Stimulated activated memory B cell treated with anti-CD40 and anti-IgM and Interleukin-4, amounts not matched to agents 10 μg/mL and 1 μg/mL and 100 μg/mL, for 72 hours (primary cell): ENCODE measurements at regions not wholly inside any gene's neighbourhood (a gene's known extent, or its start where the extent isn't known, plus 50 kb on each side); places are given as distances from the start of the nearest gene placed in this dataset.

ENCODE experiments used
- ATAC-seq: fragments of 150-1000 bp; cut with Tn5 transposase; 2 replicates; pipeline ENCODE4 v1.10.0; 2021
- H3K27ac Mint-ChIP-seq: one replicate; pipeline ENCODE4 v1.8.0; 2022; ENCODE audit warnings: mild to moderate bottlenecking, mixed read lengths
- H3K27me3 Mint-ChIP-seq: one replicate; pipeline ENCODE4 v1.8.0; 2022; ENCODE audit warnings: mixed read lengths
- H3K36me3 Mint-ChIP-seq: one replicate; pipeline ENCODE4 v1.8.0; 2022; ENCODE audit warnings: mixed read lengths
- H3K4me1 Mint-ChIP-seq: one replicate; pipeline ENCODE4 v1.8.0; 2022; ENCODE audit warnings: mixed read lengths
- H3K4me3 Mint-ChIP-seq: one replicate; pipeline ENCODE4 v1.8.0; 2022; ENCODE audit warnings: mild to moderate bottlenecking, moderate library complexity, mixed read lengths
- H3K9me3 Mint-ChIP-seq: one replicate; pipeline ENCODE4 v1.8.0; 2022; ENCODE audit warnings: mixed read lengths

DNA sequence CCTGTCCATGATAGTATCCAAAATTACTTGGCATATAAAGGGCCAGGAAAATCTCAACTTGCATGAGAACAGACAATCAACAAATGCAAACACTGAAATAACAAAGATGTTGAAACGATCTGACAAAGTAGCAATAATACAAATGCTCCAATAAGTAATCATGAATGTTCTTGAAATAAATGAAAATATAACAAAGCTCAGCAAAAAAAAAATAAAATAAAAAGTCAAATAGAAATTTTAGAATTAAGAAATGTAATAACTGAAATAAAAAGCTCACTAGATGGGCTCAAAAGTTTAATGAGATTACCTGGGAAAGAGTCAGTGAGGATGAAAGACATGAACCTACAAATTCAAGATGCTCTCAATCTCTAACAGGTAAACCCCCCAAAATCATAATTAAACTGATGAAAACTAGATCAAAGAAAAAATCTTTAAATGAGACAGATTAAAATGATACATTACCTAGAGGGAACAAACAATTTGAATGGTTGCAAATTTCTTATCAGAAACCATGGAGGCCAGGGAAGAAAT lies 319.0 kb upstream of the IRX3 start:
- Mint-ChIP-seq H3K4me1 (no peaks in the 10 kb centered on the region), H3K27ac (no peak overlapping the region), H3K4me3 (no peak overlapping the region)

DNA sequence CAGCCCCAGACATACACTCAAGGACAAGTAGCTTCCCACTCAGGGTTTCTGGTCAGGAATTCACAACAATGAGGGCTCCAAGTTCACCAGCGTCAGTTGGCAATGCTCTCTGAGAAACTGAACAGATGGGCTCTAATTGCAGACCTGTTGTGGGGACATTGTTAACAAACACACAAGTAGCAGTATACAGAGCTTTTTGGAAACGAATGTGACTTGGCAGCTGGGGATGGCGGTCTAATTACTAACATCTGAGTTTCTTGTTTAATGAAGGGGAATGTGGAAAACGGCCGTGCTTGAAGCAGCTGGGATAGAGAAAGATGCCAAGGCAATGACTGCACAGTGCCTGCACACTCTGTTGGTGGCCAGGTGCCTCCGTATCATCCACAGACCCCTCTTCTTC lies 316.1 kb upstream of the IRX3 start:
- Mint-ChIP-seq H3K9me3 (peaks cover 14% of the 10 kb centered on the region), H3K4me3 (no peak overlapping the region), H3K36me3 (no peaks in the 10 kb centered on the region), H3K27ac (no peak overlapping the region), H3K4me1 (no peaks in the 10 kb centered on the region), H3K27me3 (no peaks in the 10 kb centered on the region)
- ATAC-seq = no peak

More for the DNA sequence above, 319.0 kb upstream of the IRX3 start:
- H3K27me3 Mint-ChIP-seq = no peaks in the 10 kb centered on the region
- ATAC-seq = no peak
- H3K36me3 Mint-ChIP-seq = no peaks in the 10 kb centered on the region
- H3K9me3 Mint-ChIP-seq = peaks cover 11% of the 10 kb centered on the region

DNA sequence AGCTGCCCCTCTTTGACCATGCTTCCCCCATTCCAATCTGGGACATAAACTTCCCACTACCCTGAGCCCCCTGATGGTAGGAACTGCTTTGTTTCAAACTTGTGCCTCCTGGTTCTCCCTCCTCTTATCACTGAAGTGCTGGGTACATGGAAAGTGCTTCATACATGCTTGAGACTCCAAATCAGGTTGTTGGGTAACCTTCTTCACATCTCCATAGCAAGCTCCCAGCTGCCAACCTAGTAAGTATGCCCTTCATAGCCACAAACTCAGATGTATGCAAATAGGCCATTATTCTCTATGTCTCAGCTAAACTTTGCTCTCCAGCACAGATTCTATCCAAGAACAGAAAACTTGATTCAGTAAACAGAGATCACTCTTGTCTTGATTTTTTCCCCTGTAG lies 310.6 kb upstream of the IRX3 start:
- Mint-ChIP-seq H3K27ac (no peak overlapping the region), H3K27me3 (peaks cover 14% of the 10 kb centered on the region)

DNA sequence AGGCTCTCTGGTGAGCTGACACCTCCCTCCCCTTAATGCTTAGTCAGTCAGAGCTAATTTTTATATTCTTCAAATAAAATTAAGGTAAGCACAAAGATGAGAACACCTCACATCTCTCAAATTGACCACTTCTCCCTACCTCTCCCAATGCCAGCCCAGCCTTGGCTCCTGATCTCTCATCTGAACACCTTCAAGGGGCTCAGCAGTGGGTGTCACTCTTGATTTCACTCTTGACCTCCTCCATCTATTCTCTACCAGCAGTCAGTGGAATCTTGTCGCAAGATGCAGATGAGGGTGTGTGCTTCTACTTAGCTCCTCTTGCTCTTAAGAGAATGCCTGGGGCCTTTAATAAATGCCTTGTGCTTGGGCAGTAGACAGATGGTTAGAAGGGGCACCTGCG lies 309.0 kb upstream of the IRX3 start:
- no peaks in the 10 kb centered on the region for H3K4me1 Mint-ChIP-seq
- H3K36me3 Mint-ChIP-seq = no peaks in the 10 kb centered on the region
- ATAC-seq = no peak
- no peak overlapping the region for H3K27ac Mint-ChIP-seq
- peaks cover 6% of the 10 kb centered on the region for H3K9me3 Mint-ChIP-seq
- H3K27me3 Mint-ChIP-seq = peaks cover 14% of the 10 kb centered on the region
- no peak overlapping the region for H3K4me3 Mint-ChIP-seq

More for the DNA sequence above, 310.6 kb upstream of the IRX3 start:
- H3K4me1 Mint-ChIP-seq = no peaks in the 10 kb centered on the region
- H3K36me3 Mint-ChIP-seq = no peaks in the 10 kb centered on the region
- ATAC-seq = no peak
- H3K4me3 Mint-ChIP-seq = no peak overlapping the region
- H3K9me3 Mint-ChIP-seq = peaks cover 6% of the 10 kb centered on the region

DNA sequence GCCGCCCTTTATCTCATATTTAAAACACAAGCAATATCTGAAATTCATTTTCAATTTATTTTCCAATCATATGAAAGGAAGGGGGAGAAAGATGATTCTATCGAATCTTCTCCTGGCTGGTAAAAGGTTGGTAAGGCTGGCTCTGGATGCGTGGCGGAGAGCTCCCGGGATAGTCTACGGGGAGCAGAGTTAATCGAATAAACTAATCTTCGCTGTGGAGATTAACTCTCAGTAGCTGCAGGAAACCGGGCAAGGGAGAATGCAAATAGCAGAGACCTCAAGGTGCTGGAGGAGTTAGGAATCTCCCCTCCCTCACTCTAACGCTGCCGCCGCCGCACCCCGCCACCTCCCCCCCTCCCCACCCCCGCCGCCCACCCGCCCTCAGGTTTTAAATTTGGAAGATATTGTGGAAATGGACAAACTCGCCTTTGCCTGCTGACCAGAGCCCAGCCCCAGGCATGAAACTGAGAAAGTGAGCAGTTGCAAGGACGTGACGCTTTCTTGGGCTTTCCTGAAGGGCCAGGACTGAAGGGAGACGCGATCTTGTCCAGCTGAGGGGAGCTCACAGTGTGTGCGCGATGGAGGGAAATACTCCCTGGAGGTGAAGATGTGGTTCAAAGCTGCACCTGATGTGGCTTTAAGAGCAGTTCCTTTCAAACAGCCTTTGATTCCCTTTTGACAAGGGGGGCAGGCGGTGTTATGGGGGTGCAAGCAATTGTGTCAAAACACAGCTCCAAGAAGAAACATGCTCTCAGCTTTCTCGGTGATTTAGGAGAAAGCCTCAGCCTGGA lies 308.2 kb upstream of the IRX3 start:
- H3K27ac Mint-ChIP-seq = no peak overlapping the region
- H3K36me3 Mint-ChIP-seq = no peaks in the 10 kb centered on the region
- no peak for ATAC-seq
- H3K4me1 Mint-ChIP-seq = no peaks in the 10 kb centered on the region
- peaks cover 3% of the 10 kb centered on the region for H3K9me3 Mint-ChIP-seq
- peaks cover 14% of the 10 kb centered on the region for H3K27me3 Mint-ChIP-seq
- no peak overlapping the region for H3K4me3 Mint-ChIP-seq

DNA sequence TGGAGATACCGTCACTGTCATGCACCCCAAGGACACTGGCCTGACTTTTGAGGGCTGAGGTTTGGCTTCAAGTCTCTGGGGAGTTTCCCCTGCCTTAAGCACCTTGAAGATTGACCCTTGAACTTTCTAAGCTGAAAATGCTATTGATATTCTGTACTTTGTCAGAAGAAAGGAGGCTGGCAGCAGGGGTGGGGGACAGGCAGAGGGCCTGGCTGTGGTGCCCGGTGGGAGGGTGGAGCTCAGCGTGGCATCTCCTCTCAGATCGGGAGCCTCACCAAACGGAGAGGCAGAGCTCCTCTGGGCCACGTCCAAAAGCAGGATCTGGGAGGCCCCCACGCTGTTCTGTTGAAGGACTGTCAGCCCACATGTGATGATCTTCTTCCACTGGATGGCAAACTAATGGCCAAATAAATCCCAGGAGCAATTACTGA lies 305.2 kb upstream of the IRX3 start:
- H3K9me3 Mint-ChIP-seq = peaks cover 13% of the 10 kb centered on the region
- no peaks in the 10 kb centered on the region for H3K36me3 Mint-ChIP-seq
- no peak overlapping the region for H3K27ac Mint-ChIP-seq
- no peak overlapping the region for H3K4me3 Mint-ChIP-seq
- no peak for ATAC-seq
- H3K4me1 Mint-ChIP-seq = no peaks in the 10 kb centered on the region
- peaks cover 14% of the 10 kb centered on the region for H3K27me3 Mint-ChIP-seq

DNA sequence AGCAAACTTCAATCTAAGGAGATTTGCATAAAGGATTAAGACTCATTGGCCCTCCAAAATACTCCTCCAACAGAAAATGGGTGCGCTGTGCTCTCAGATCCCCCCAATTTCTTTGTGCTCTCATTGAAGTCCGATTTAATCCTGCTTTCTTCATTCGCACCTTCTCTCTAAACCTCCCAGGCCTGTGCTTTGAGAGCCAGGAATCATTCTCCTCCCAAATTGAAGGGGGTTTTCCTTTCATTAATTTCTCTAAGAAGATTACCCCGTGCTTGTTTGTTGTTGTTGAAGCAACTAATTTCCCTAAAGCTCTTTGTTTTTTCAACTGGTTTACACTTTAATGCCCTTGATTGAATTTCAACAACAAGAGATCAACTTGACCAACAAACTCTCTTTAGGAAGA lies 304.2 kb upstream of the IRX3 start:
- peaks cover 13% of the 10 kb centered on the region for H3K9me3 Mint-ChIP-seq
- ATAC-seq = no peak
- H3K27me3 Mint-ChIP-seq = peaks cover 7% of the 10 kb centered on the region

DNA sequence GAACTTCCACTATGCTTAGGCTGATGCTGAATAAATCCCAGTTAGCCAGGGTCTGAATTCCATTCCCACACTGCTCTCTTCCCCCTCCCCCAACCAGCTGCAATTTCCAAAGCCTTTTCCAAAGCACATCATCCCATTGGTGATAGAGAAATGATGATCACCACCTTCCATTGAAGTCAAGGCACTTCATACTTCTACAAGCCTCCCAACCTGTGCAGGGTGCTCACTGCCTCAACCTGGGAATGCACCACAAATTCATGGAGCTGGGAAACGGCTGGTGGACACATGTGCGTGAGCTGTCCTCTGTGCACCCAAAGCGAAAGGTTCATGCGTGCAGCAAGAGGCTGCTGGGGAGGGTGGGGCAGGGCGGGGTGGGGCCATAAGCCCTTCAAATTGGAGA lies 302.7 kb upstream of the IRX3 start:
- Mint-ChIP-seq H3K9me3 (peaks cover 13% of the 10 kb centered on the region), H3K4me1 (no peaks in the 10 kb centered on the region), H3K4me3 (no peak overlapping the region), H3K36me3 (no peaks in the 10 kb centered on the region), H3K27me3 (no peaks in the 10 kb centered on the region), H3K27ac (no peak overlapping the region)
- no peak for ATAC-seq

More for the DNA sequence above, 304.2 kb upstream of the IRX3 start:
- no peak overlapping the region for H3K4me3 Mint-ChIP-seq
- H3K4me1 Mint-ChIP-seq = no peaks in the 10 kb centered on the region
- no peaks in the 10 kb centered on the region for H3K36me3 Mint-ChIP-seq
- H3K27ac Mint-ChIP-seq = no peak overlapping the region

DNA sequence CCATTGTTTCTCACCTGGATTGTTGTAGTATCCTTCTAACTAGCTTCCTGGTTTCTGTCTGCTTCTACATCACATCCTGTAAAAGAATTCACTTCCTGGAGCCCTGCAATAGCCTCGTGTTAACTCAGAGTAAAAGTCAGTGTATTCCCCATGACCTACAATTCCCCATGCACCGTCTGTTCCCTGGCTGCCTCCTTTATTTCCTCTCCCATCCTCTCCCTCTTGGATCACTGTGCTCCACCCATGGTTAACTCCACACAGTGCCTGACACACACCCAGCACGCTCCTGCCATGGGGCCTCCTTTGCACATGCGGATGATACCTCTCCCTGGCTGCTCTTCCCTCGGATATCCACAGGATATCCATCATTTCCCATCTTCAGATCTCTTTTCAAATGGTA lies 301.4 kb upstream of the IRX3 start:
- H3K4me1 Mint-ChIP-seq = no peaks in the 10 kb centered on the region
- H3K9me3 Mint-ChIP-seq = peaks cover 13% of the 10 kb centered on the region
- no peaks in the 10 kb centered on the region for H3K36me3 Mint-ChIP-seq
- no peaks in the 10 kb centered on the region for H3K27me3 Mint-ChIP-seq
- ATAC-seq = no peak
- H3K4me3 Mint-ChIP-seq = no peak overlapping the region
- no peak overlapping the region for H3K27ac Mint-ChIP-seq

DNA sequence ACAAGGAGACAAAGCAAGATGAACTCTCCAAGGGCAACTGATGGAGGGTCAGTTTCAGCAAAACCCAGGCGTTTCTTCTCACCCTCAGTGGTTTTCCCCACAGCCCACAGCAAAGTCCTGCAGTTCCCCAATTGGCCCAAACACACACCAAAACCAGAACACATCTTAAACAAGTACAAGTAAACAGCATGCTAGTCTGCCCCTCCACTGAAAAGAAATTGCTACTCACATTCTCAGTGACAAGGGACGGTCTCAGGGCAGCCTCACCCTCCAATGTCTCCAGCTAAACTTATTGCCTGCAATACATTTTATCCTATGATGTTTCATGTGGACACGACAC lies 300.6 kb upstream of the IRX3 start:
- H3K27me3 Mint-ChIP-seq = no peaks in the 10 kb centered on the region
- no peaks in the 10 kb centered on the region for H3K36me3 Mint-ChIP-seq
- H3K4me1 Mint-ChIP-seq = no peaks in the 10 kb centered on the region
- H3K27ac Mint-ChIP-seq = no peak overlapping the region
- H3K4me3 Mint-ChIP-seq = no peak overlapping the region
- ATAC-seq = no peak
- H3K9me3 Mint-ChIP-seq = peaks cover 13% of the 10 kb centered on the region

DNA sequence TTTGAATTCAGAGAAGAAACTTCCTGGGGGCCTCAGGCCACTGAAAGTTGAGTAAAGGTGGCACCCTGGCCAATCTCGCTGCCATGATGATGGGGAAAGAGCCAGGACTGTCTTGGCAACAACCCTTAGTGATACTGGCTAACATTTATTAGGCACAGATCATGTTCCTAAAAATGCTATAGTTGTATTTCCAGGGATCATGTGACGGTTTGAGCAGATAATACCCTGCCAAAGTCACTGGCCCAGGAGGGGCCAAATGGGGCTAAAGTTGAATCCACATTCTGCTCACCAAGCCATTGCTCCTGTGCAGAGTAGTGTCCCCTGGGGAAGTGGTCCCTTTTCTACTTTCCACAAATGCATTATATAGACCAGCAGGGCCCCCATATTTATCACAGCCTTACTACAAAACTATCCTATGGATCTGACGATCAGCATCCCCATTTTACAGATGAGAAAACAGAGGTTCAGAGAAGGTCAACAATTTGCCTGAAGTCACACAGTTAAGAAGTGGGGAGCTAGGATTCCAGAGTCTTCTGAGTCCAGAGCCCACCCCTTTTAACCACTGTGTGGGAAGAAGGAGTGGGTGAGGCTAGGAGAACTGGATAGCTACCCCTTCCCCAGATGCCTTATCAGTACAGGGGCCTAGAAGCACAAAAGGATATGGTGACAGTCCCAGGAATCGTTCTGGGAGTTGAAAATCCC lies 300.0 kb upstream of the IRX3 start:
- Mint-ChIP-seq H3K4me1 (no peaks in the 10 kb centered on the region), H3K4me3 (no peak overlapping the region), H3K9me3 (peaks cover 13% of the 10 kb centered on the region), H3K27me3 (no peaks in the 10 kb centered on the region), H3K27ac (no peak overlapping the region), H3K36me3 (no peaks in the 10 kb centered on the region)
- no peak for ATAC-seq

DNA sequence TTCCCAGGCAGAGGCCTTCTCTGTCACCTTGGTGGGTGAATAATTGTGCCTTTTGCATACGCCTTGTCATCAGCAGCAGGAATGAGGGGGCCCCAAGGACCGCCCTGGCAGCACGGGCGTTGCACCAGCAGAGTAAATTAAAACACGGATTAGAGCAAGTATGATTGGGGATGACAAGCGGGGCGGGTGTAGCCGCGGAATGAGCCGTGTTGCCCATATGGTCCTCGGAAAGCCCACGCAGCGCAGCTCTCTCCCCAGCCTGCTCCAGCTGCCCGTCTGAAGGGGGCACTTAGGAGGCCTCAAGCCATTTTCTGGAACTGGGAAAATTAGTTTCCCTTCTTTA lies 299.4 kb upstream of the IRX3 start:
- no peak for ATAC-seq
- H3K4me1 Mint-ChIP-seq = no peaks in the 10 kb centered on the region
- H3K27ac Mint-ChIP-seq = no peak overlapping the region

DNA sequence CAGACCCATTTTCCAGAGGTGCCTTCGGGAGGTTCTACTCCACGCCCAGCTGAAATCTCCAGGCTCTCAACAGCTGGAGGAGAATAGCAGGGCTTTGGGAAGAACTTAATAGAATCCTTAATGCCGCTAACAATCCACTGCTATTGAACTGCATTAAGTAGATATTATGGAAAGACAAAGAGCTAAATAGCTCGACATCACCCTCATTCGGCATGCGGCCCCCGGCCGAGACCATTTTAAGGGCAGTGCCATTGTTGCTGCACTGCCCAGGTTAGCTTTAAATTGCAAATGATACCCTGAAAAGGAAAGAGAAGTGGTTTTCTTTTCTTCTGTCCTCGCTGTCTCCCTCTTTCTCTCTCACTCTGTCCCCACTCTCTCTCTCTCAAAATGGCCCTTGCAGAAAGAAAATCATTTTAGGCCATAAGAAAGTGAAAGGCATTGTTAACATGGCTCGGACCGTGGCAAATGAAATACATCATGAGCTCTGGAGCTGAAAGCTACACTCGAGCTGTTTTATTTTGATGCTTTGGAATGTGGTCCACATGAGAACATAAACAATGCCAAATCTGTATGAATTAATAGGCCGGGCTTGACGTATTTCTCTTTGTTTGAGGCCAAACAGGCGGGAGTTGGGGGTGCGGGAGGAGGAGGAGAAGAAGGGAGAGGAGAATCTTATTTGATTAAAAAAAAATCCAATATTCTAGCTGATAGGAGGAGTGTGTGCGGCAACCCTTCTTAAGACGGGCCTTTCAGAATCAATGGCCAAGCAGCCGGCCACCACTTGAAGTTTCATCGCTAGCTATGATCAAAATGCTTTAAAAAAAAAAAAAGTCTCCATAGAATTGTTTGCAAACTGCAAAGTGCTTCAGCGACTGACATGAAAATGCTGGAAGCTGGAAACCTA lies 298.8 kb upstream of the IRX3 start:
- H3K36me3 Mint-ChIP-seq = no peaks in the 10 kb centered on the region
- no peak for ATAC-seq
- H3K9me3 Mint-ChIP-seq = peaks cover 13% of the 10 kb centered on the region
- no peak overlapping the region for H3K27ac Mint-ChIP-seq
- no peaks in the 10 kb centered on the region for H3K4me1 Mint-ChIP-seq
- H3K27me3 Mint-ChIP-seq = no peaks in the 10 kb centered on the region
- H3K4me3 Mint-ChIP-seq = no peak overlapping the region

More for the DNA sequence above, 299.4 kb upstream of the IRX3 start:
- H3K27me3 Mint-ChIP-seq = no peaks in the 10 kb centered on the region
- H3K36me3 Mint-ChIP-seq = no peaks in the 10 kb centered on the region
- H3K9me3 Mint-ChIP-seq = peaks cover 13% of the 10 kb centered on the region
- H3K4me3 Mint-ChIP-seq = no peak overlapping the region

DNA sequence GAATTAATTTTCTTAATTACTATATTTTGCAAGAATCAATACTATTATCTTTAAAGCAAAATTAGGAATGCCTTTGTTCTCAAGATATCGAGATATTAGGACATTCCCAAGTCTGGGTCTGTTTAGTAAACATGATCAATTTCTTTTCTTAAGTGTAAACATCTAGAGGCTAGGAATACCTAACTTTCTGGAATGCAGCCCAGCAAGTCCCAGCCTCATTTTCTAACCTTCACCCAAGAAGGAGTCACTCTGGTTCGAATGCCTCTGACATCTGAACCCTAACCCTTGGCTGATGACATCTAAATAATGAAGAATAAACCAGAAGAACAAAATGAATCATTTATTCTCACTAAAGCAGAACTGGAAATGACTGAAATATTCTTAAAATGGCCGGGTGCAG lies 297.5 kb upstream of the IRX3 start:
- H3K27me3 Mint-ChIP-seq = no peaks in the 10 kb centered on the region
- no peaks in the 10 kb centered on the region for H3K4me1 Mint-ChIP-seq
- no peak overlapping the region for H3K4me3 Mint-ChIP-seq
- H3K27ac Mint-ChIP-seq = no peak overlapping the region
- peaks cover 14% of the 10 kb centered on the region for H3K9me3 Mint-ChIP-seq
- H3K36me3 Mint-ChIP-seq = no peaks in the 10 kb centered on the region
- ATAC-seq = no peak

DNA sequence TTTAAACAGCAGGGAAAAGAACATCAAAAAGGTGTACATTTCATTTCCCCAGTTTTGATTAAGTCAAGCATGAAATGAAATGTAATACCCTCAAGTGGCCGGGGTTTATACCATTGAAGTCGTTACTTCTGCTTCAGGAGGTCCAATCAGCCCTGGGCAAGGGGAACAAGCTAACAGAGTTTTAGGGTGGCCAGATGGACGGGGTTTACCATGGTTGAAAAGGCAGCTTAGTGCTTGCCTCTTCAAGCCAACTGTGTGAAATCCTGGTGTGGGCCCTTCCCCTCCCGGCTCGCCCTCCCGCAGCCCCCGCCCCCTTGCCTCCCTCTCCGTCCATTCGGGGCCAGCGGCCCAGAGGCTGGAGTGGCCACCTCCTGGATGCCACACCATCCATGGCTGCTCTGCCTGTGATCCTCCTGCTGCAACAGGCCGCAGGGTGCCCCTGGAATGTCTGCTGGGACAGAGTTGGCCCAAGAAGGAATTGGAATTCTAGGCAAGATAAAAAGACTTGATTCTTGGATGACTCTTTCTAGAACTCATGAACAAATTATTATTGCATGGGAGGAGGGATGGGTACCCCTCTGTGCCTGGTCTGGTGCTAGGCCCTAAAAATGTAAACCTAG lies 296.2 kb upstream of the IRX3 start:
- H3K27ac Mint-ChIP-seq = no peak overlapping the region
- no peak for ATAC-seq
- H3K9me3 Mint-ChIP-seq = peaks cover 4% of the 10 kb centered on the region
- H3K36me3 Mint-ChIP-seq = no peaks in the 10 kb centered on the region
- H3K4me3 Mint-ChIP-seq = no peak overlapping the region
- H3K27me3 Mint-ChIP-seq = peaks cover 2% of the 10 kb centered on the region
- no peaks in the 10 kb centered on the region for H3K4me1 Mint-ChIP-seq
